ENCODE measurements at regions not wholly inside any gene's neighbourhood (a gene's known extent, or its start where the extent isn't known, plus 50 kb on each side); places are given as distances from the start of the nearest gene placed in this dataset.

GRCh38 chr11:122353561-122353960 lies 237.5 kb upstream of the BLID start:
- Histone ChIP-seq H3K23ac (ENCODE audit: low read length) (no peak overlapping the region), H2BK120ac (ENCODE audit: low read depth, low read length) (no peak overlapping the region), H4K5ac (ENCODE audit: low read length) (no peak overlapping the region), H4K8ac (ENCODE audit: low read depth, low read length) (no peak overlapping the region), H3K36me3 (ENCODE audit: control insufficient read depth, insufficient read depth, low read length) (no peaks in the 10 kb centered on the region), H3K18ac (ENCODE audit: low read length) (no peak overlapping the region), H2AK5ac (ENCODE audit: low read length) (no peak overlapping the region), H3K4ac (ENCODE audit: low read depth, low read length) (no peak overlapping the region), H3K4me1 (ENCODE audit: control insufficient read depth, low read depth, low read length) (no peaks in the 10 kb centered on the region), H3K56ac (ENCODE audit: low read length) (no peak overlapping the region), H3K27ac (ENCODE audit: low read depth, low read length) (no peak overlapping the region), H3K27me3 (ENCODE audit: insufficient read depth, low read length, poor library complexity) (no peaks in the 10 kb centered on the region), H3K79me1 (ENCODE audit: low read length) (no peaks in the 10 kb centered on the region), H3K9ac (ENCODE audit: low read length) (no peak overlapping the region), H2BK5ac (ENCODE audit: low read length) (no peak overlapping the region), H3K79me2 (ENCODE audit: control insufficient read depth, insufficient read depth, low read length) (no peaks in the 10 kb centered on the region), H3K4me2 (ENCODE audit: low read length) (no peak overlapping the region), H3K4me3 (ENCODE audit: low read length) (no peak overlapping the region), H2BK15ac (replicated peaks; ENCODE audit: low read depth) (no peak overlapping the region)
- no peak for DNase-seq
- no CpG with 5 or more reads among the region's 4 CpGs for WGBS (ENCODE audit: extremely low coverage, insufficient coverage, low lambda C conversion rate)

GRCh38 chr11:122348659-122349409 lies 232.8 kb upstream of the BLID start:
- Histone ChIP-seq H3K79me2 (ENCODE audit: control insufficient read depth, insufficient read depth, low read length) (no peaks in the 10 kb centered on the region), H3K4me3 (ENCODE audit: low read length) (no peak overlapping the region), H2BK15ac (replicated peaks; ENCODE audit: low read depth) (no peak overlapping the region), H2AK5ac (ENCODE audit: low read length) (no peak overlapping the region), H4K8ac (ENCODE audit: low read depth, low read length) (no peak overlapping the region), H3K27ac (ENCODE audit: low read depth, low read length) (no peak overlapping the region), H3K79me1 (ENCODE audit: low read length) (no peaks in the 10 kb centered on the region), H3K9ac (ENCODE audit: low read length) (no peak overlapping the region), H3K4me1 (ENCODE audit: control insufficient read depth, low read depth, low read length) (no peaks in the 10 kb centered on the region), H3K23ac (ENCODE audit: low read length) (no peak overlapping the region), H3K4me2 (ENCODE audit: low read length) (no peak overlapping the region), H2BK120ac (ENCODE audit: low read depth, low read length) (no peak overlapping the region), H3K18ac (ENCODE audit: low read length) (no peak overlapping the region), H3K36me3 (ENCODE audit: control insufficient read depth, insufficient read depth, low read length) (no peaks in the 10 kb centered on the region), H2BK5ac (ENCODE audit: low read length) (no peak overlapping the region), H4K5ac (ENCODE audit: low read length) (no peak overlapping the region), H3K4ac (ENCODE audit: low read depth, low read length) (no peak overlapping the region), H3K56ac (ENCODE audit: low read length) (no peak overlapping the region), H3K27me3 (ENCODE audit: insufficient read depth, low read length, poor library complexity) (no peaks in the 10 kb centered on the region)
- DNase-seq, result no peak
- no CpG with 5 or more reads among the region's 9 CpGs for whole genome bisulfite sequencing (ENCODE audit: extremely low coverage, insufficient coverage, low lambda C conversion rate)

GRCh38 chr11:122346006-122346405 lies 230.0 kb upstream of the BLID start:
- no peak overlapping the region for H3K4ac ChIP-seq (ENCODE audit: low read depth, low read length)
- WGBS (ENCODE audit: extremely low coverage, insufficient coverage, low lambda C conversion rate), result no CpG with 5 or more reads among the region's 2 CpGs

GRCh38 chr11:122345586-122345985 lies 229.6 kb upstream of the BLID start:
- no peak overlapping the region for H3K18ac ChIP-seq (ENCODE audit: low read length)
- H3K4me3 ChIP-seq (ENCODE audit: low read length), result no peak overlapping the region
- no CpG with 5 or more reads among the region's 7 CpGs for WGBS (ENCODE audit: extremely low coverage, insufficient coverage, low lambda C conversion rate)
- H3K36me3 ChIP-seq (ENCODE audit: control insufficient read depth, insufficient read depth, low read length), result no peaks in the 10 kb centered on the region
- H3K9ac ChIP-seq (ENCODE audit: low read length), result no peak overlapping the region
- H3K4me2 ChIP-seq (ENCODE audit: low read length), result no peak overlapping the region
- H3K56ac ChIP-seq (ENCODE audit: low read length), result no peak overlapping the region
- no peaks in the 10 kb centered on the region for H3K4me1 ChIP-seq (ENCODE audit: control insufficient read depth, low read depth, low read length)
- no peaks in the 10 kb centered on the region for H3K79me1 ChIP-seq (ENCODE audit: low read length)
- no peak overlapping the region for H3K23ac ChIP-seq (ENCODE audit: low read length)
- no peak overlapping the region for H4K5ac ChIP-seq (ENCODE audit: low read length)
- H3K27ac ChIP-seq (ENCODE audit: low read depth, low read length), result no peak overlapping the region
- no peak overlapping the region for H3K4ac ChIP-seq (ENCODE audit: low read depth, low read length)
- no peak for DNase-seq
- no peaks in the 10 kb centered on the region for H3K27me3 ChIP-seq (ENCODE audit: insufficient read depth, low read length, poor library complexity)
- no peak overlapping the region for H4K8ac ChIP-seq (ENCODE audit: low read depth, low read length)
- no peaks in the 10 kb centered on the region for H3K79me2 ChIP-seq (ENCODE audit: control insufficient read depth, insufficient read depth, low read length)
- H2AK5ac ChIP-seq (ENCODE audit: low read length), result no peak overlapping the region
- H2BK120ac ChIP-seq (ENCODE audit: low read depth, low read length), result no peak overlapping the region
- no peak overlapping the region for H2BK15ac ChIP-seq (replicated peaks; ENCODE audit: low read depth)
- H2BK5ac ChIP-seq (ENCODE audit: low read length), result no peak overlapping the region

More at GRCh38 chr11:122346006-122346405, 230.0 kb upstream of the BLID start:
- no peak overlapping the region for H4K8ac ChIP-seq (ENCODE audit: low read depth, low read length)
- no peak for DNase-seq
- no peaks in the 10 kb centered on the region for H3K79me2 ChIP-seq (ENCODE audit: control insufficient read depth, insufficient read depth, low read length)
- H2BK120ac ChIP-seq (ENCODE audit: low read depth, low read length), result no peak overlapping the region
- no peak overlapping the region for H2BK15ac ChIP-seq (replicated peaks; ENCODE audit: low read depth)
- no peak overlapping the region for H2BK5ac ChIP-seq (ENCODE audit: low read length)
- H4K5ac ChIP-seq (ENCODE audit: low read length), result no peak overlapping the region
- no peak overlapping the region for H3K4me2 ChIP-seq (ENCODE audit: low read length)
- H3K18ac ChIP-seq (ENCODE audit: low read length), result no peak overlapping the region
- no peak overlapping the region for H3K23ac ChIP-seq (ENCODE audit: low read length)
- no peak overlapping the region for H3K56ac ChIP-seq (ENCODE audit: low read length)
- no peak overlapping the region for H3K9ac ChIP-seq (ENCODE audit: low read length)
- H3K36me3 ChIP-seq (ENCODE audit: control insufficient read depth, insufficient read depth, low read length), result no peaks in the 10 kb centered on the region
- H3K4me3 ChIP-seq (ENCODE audit: low read length), result no peak overlapping the region
- no peaks in the 10 kb centered on the region for H3K79me1 ChIP-seq (ENCODE audit: low read length)
- H3K27ac ChIP-seq (ENCODE audit: low read depth, low read length), result no peak overlapping the region
- H2AK5ac ChIP-seq (ENCODE audit: low read length), result no peak overlapping the region
- no peaks in the 10 kb centered on the region for H3K27me3 ChIP-seq (ENCODE audit: insufficient read depth, low read length, poor library complexity)
- H3K4me1 ChIP-seq (ENCODE audit: control insufficient read depth, low read depth, low read length), result no peaks in the 10 kb centered on the region

- Histone ChIP-seq H2BK15ac (replicated peaks; ENCODE audit: low read depth) (no peak overlapping the region), H3K4me1 (ENCODE audit: control insufficient read depth, low read depth, low read length) (no peaks in the 10 kb centered on the region), H3K18ac (ENCODE audit: low read length) (no peak overlapping the region), H3K27me3 (ENCODE audit: insufficient read depth, low read length, poor library complexity) (no peaks in the 10 kb centered on the region), H2AK5ac (ENCODE audit: low read length) (no peak overlapping the region), H3K4me2 (ENCODE audit: low read length) (no peak overlapping the region), H3K79me2 (ENCODE audit: control insufficient read depth, insufficient read depth, low read length) (no peaks in the 10 kb centered on the region), H3K4me3 (ENCODE audit: low read length) (no peak overlapping the region), H3K56ac (ENCODE audit: low read length) (no peak overlapping the region), H2BK120ac (ENCODE audit: low read depth, low read length) (no peak overlapping the region), H2BK5ac (ENCODE audit: low read length) (no peak overlapping the region), H3K36me3 (ENCODE audit: control insufficient read depth, insufficient read depth, low read length) (no peaks in the 10 kb centered on the region), H3K27ac (ENCODE audit: low read depth, low read length) (no peak overlapping the region), H3K79me1 (ENCODE audit: low read length) (no peaks in the 10 kb centered on the region), H3K4ac (ENCODE audit: low read depth, low read length) (no peak overlapping the region), H4K5ac (ENCODE audit: low read length) (no peak overlapping the region), H4K8ac (ENCODE audit: low read depth, low read length) (no peak overlapping the region), H3K23ac (ENCODE audit: low read length) (no peak overlapping the region), H3K9ac (ENCODE audit: low read length) (no peak overlapping the region)
- WGBS (ENCODE audit: extremely low coverage, insufficient coverage, low lambda C conversion rate), result no CpG with 5 or more reads among the region's 3 CpGs
- no peak for DNase-seq
Observed at GRCh38 chr11:122344215-122344614, 228.2 kb upstream of the BLID start.

- Histone ChIP-seq H3K27me3 (ENCODE audit: insufficient read depth, low read length, poor library complexity) (no peaks in the 10 kb centered on the region), H2BK15ac (replicated peaks; ENCODE audit: low read depth) (no peak overlapping the region), H3K4me1 (ENCODE audit: control insufficient read depth, low read depth, low read length) (no peaks in the 10 kb centered on the region), H3K4me3 (ENCODE audit: low read length) (no peak overlapping the region), H2AK5ac (ENCODE audit: low read length) (no peak overlapping the region), H4K5ac (ENCODE audit: low read length) (no peak overlapping the region), H3K27ac (ENCODE audit: low read depth, low read length) (no peak overlapping the region), H3K79me2 (ENCODE audit: control insufficient read depth, insufficient read depth, low read length) (no peaks in the 10 kb centered on the region), H3K36me3 (ENCODE audit: control insufficient read depth, insufficient read depth, low read length) (no peaks in the 10 kb centered on the region), H3K9ac (ENCODE audit: low read length) (no peak overlapping the region), H4K8ac (ENCODE audit: low read depth, low read length) (no peak overlapping the region), H2BK120ac (ENCODE audit: low read depth, low read length) (no peak overlapping the region), H3K56ac (ENCODE audit: low read length) (no peak overlapping the region), H3K79me1 (ENCODE audit: low read length) (no peaks in the 10 kb centered on the region), H3K4ac (ENCODE audit: low read depth, low read length) (no peak overlapping the region), H3K18ac (ENCODE audit: low read length) (no peak overlapping the region), H3K4me2 (ENCODE audit: low read length) (no peak overlapping the region), H3K23ac (ENCODE audit: low read length) (no peak overlapping the region), H2BK5ac (ENCODE audit: low read length) (no peak overlapping the region)
- no CpG with 5 or more reads among the region's 3 CpGs for WGBS (ENCODE audit: extremely low coverage, insufficient coverage, low lambda C conversion rate)
- no peak for DNase-seq
Observed at GRCh38 chr11:122343210-122343609, 227.2 kb upstream of the BLID start.

All from mesendoderm (in vitro differentiated cells).